ENCODE measurements at regions not wholly inside any gene's neighbourhood (a gene's known extent, or its start where the extent isn't known, plus 50 kb on each side); places are given as distances from the start of the nearest gene placed in this dataset.

DNA sequence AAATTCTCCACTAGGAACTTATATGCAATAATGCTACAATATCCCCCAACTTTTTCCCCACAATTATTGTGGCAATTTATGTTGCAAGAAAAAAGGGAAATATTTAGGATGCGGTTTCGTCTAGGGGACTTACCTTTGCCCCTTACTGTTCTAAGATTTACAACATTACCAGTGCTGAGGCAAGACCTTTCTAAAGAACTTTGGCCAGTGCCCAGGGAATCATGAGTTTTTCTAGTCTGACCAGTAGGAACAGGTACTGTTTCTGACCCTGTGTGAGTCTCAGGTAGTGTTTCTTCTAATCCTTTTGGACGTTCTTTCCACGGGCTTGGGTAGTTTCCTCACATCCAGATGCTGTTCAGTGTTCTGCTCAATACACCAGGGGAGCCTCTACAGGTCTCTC is 373.7 kb downstream of the HAPSTR1 start:
- TF ChIP-seq, protein P1, sequence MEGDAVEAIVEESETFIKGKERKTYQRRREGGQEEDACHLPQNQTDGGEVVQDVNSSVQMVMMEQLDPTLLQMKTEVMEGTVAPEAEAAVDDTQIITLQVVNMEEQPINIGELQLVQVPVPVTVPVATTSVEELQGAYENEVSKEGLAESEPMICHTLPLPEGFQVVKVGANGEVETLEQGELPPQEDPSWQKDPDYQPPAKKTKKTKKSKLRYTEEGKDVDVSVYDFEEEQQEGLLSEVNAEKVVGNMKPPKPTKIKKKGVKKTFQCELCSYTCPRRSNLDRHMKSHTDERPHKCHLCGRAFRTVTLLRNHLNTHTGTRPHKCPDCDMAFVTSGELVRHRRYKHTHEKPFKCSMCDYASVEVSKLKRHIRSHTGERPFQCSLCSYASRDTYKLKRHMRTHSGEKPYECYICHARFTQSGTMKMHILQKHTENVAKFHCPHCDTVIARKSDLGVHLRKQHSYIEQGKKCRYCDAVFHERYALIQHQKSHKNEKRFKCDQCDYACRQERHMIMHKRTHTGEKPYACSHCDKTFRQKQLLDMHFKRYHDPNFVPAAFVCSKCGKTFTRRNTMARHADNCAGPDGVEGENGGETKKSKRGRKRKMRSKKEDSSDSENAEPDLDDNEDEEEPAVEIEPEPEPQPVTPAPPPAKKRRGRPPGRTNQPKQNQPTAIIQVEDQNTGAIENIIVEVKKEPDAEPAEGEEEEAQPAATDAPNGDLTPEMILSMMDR (IDR thresholded peaks at IDR 0.05; ENCODE audit: low read depth, low read length), result no peak
- TF ChIP-seq POLR2A (IDR thresholded peaks at IDR 0.05; ENCODE audit: extremely low read depth, insufficient read length), result no peak
- no peak for TF ChIP-seq MYC (IDR thresholded peaks at IDR 0.05; ENCODE audit: low read depth, low read length)
- TF ChIP-seq, protein P2, sequence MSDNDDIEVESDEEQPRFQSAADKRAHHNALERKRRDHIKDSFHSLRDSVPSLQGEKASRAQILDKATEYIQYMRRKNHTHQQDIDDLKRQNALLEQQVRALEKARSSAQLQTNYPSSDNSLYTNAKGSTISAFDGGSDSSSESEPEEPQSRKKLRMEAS (IDR thresholded peaks at IDR 0.05; ENCODE audit: low read depth, low read length), result no peak

All from NB4 (cell line).